ENCODE measurements at regions not wholly inside any gene's neighbourhood (a gene's known extent, or its start where the extent isn't known, plus 50 kb on each side); places are given as distances from the start of the nearest gene placed in this dataset.

DNA sequence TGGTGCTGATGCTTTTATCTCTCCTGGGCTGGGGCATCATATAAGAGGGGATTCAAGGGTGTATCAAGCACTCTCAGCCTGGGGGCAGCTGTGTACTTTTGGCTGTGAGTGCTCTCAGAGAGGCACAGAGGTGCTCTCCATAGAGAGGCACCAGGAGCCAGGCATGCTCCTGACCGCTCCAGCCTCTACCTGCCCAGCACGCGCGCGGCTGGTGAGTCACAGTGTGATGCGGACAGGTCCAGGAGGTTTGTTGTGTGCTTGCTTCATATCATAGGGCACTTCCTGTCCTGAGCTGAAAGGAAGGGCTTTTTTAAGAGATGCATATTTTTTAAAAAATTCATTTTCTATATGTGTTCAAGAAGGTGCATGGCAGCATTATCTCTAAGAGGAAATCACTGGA lies 93.6 kb upstream of the BCAR3 start:
- DNase-seq (ENCODE audit: low read depth, low spot score): no peak
- TF ChIP-seq, protein P1, sequence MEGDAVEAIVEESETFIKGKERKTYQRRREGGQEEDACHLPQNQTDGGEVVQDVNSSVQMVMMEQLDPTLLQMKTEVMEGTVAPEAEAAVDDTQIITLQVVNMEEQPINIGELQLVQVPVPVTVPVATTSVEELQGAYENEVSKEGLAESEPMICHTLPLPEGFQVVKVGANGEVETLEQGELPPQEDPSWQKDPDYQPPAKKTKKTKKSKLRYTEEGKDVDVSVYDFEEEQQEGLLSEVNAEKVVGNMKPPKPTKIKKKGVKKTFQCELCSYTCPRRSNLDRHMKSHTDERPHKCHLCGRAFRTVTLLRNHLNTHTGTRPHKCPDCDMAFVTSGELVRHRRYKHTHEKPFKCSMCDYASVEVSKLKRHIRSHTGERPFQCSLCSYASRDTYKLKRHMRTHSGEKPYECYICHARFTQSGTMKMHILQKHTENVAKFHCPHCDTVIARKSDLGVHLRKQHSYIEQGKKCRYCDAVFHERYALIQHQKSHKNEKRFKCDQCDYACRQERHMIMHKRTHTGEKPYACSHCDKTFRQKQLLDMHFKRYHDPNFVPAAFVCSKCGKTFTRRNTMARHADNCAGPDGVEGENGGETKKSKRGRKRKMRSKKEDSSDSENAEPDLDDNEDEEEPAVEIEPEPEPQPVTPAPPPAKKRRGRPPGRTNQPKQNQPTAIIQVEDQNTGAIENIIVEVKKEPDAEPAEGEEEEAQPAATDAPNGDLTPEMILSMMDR (IDR thresholded peaks at IDR 0.05; ENCODE audit: low read depth, low read length): no peak
- in situ Hi-C loops (cut with HindIII; ENCODE audit: low sequenced_read_pairs): no loop called here
- no peak overlapping the region for H3K4me3 ChIP-seq (ENCODE audit: low read depth, low read length)

DNA sequence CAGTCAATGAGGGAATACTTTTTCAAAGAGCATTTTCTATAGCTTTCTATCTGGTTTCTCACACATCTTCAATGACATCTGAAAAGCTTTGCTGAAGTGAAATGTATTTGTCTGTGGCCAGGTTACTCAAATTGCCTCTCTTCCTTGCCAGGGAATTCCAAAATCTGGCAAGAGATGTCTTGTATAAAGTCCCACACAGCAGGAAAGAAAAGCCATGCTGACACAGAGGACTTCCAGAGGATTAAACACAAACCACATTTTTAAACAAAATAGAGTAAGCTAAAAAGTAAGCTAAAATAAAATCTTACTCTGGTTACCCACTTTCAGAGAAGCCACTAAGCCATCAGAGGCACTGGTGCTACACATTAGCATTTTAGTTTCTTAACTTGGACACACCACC lies 93.1 kb upstream of the BCAR3 start:
- in situ Hi-C loops (cut with HindIII; ENCODE audit: low sequenced_read_pairs): no loop called here
- TF ChIP-seq, protein P1 (IDR thresholded peaks at IDR 0.05; ENCODE audit: low read depth, low read length): no peak
- peak; percentile 77 for DNase-seq (ENCODE audit: low read depth, low spot score)
- no peak overlapping the region for H3K4me3 ChIP-seq (ENCODE audit: low read depth, low read length)

DNA sequence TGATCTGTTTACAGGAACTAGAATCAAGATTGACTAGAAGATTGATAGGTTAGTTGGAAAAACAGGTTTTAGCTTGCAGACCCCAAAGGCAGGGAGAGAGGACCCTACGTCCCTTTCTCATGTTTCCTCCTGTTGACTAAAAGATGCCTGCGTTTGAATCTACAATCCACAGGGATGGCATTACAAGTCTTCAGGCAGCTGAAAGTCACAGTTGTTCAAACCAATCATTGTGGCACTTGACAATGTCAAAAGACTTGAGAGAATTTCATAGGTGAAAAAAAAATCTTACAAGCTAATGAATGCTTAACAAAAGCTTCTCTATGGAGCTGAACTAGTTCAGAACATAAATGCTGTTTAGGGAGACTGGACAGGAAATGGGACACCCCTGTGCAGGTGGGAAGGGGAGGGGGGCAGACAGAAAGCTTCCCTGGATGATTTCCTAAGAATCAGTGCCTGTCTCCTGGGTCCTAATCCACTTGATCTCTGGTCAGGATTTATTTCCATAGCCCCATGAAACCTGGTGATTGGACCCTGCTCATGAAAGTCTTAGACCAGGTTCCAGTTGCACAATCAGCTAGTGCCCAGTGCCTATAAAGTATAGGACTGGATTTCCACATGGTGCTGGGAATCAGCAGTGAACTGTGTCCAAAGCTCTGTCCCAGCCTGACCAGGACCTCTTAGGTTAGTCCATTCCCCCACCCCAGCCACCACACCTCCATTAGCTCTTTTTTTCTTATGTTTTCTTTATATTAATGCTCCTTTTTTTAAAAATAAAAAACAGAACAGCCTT lies 91.6 kb upstream of the BCAR3 start:
- in situ Hi-C loops (cut with HindIII; ENCODE audit: low sequenced_read_pairs): no loop called here
- no peak for DNase-seq (ENCODE audit: low read depth, low spot score)
- TF ChIP-seq, protein P1 (IDR thresholded peaks at IDR 0.05; ENCODE audit: low read depth, low read length): no peak
- no peak overlapping the region for H3K4me3 ChIP-seq (ENCODE audit: low read depth, low read length)

DNA sequence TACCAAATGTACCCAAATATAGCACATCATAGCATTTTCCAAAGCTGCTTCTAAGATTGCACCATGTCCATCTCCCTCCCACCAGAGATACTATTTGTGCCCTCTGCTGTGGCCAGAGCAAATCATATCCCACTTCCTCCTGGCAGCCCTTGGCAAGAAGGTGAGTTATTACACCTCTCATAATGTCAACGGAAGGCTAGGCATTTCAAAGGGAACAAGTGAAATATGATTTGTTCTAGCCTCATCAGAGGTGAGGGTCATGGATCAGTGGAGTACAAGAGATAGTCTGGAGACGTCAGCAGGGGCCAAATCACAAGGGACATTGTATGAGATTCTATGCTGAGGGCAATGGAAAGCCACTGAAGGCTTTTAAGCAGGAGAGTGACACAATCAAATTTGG lies 90.2 kb upstream of the BCAR3 start:
- TF ChIP-seq, protein P1 (IDR thresholded peaks at IDR 0.05; ENCODE audit: low read depth, low read length): no peak

DNA sequence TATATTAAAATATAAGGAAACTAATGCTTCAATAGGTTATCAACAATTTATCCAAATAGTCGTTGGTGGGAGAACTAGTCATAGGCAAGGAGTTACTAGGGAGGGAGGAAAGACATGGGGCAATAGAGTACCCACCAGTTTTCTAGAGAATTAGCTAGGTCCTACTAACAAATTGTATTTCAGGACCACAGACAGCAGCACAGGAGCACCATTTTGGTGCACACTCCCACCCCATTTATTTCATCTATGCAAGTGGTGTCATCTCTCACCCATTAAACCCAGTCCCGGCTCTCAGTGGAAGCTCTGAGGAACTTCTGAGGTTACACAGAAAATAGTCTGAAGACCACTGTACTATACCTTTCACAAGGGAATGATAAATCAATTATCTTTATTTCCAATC lies 89.0 kb upstream of the BCAR3 start:
- TF ChIP-seq, protein P1 (IDR thresholded peaks at IDR 0.05; ENCODE audit: low read depth, low read length): no peak
- no peak overlapping the region for H3K4me3 ChIP-seq (ENCODE audit: low read depth, low read length)
- in situ Hi-C loops (cut with HindIII; ENCODE audit: low sequenced_read_pairs): no loop called here
- no peak for DNase-seq (ENCODE audit: low read depth, low spot score)

More for the DNA sequence above, 90.2 kb upstream of the BCAR3 start:
- no peak for DNase-seq (ENCODE audit: low read depth, low spot score)
- in situ Hi-C loops (cut with HindIII; ENCODE audit: low sequenced_read_pairs): no loop called here
- H3K4me3 ChIP-seq (ENCODE audit: low read depth, low read length): no peak overlapping the region

DNA sequence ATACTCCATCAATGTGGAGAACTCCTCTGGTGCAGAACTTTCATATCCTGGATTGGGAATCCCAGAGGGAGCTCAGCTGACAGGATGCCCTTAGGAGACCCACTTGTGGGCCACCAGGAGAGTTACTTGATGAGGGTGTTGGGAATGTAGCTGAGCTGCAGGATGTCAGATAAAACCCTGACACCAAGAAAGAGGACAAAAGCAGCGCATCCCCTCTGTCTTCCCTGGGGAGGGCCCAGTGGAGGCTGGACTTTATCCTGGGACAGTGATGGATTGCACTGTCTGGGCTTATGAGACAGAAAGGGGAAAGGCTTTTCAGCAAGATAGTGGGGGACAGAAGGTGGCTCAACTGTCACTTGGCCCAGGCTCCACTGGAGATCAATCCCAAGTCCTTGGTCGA lies 88.1 kb upstream of the BCAR3 start:
- in situ Hi-C loops (cut with HindIII; ENCODE audit: low sequenced_read_pairs): no loop called here
- no peak overlapping the region for H3K4me3 ChIP-seq (ENCODE audit: low read depth, low read length)
- no peak for DNase-seq (ENCODE audit: low read depth, low spot score)
- TF ChIP-seq, protein P1 (IDR thresholded peaks at IDR 0.05; ENCODE audit: low read depth, low read length): no peak

All from astrocyte of the spinal cord (primary cell).